ENCODE measurements at regions not wholly inside any gene's neighbourhood (a gene's known extent, or its start where the extent isn't known, plus 50 kb on each side); places are given as distances from the start of the nearest gene placed in this dataset.

DNA sequence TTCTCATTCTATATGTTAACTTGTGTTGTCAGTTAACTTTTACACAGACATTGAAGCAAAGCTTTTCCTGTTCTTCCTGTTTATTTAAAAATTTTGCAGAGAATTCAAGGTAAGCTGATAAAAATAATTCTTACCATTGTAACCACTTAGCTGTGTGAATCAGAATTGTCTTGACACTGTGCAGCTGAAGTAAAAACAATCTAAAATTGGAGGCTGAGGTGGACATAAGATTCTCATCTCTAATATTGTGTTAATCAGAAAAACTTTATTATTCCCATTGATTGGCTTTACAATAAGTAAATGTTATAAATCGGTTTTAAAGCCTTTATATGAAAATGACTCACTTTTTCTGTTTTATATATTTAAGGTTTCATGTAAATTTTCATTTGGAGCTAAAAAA is 240.3 kb upstream of the PLEKHG7 start:
- DNase-seq (ENCODE audit: low read depth), result no peak

DNA sequence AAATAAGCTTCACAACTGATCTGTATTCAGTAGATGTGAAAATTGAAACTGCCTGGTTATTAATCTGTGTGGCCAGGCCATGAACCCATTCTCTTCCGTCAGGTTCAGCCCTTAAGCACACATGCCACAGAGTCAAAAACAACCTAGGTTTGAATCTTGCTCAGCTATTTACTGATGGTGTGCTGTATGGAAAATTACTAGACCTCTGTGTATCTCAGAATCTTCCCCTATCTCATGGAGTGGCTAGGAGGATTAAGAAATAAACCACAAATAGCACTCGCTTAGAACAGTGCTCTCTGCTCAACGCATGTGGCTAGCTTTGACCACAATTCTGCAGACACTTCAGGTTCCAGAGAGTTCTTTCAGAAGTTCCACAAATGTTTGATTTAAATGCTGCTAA is 240.7 kb upstream of the PLEKHG7 start:
- DNase-seq (ENCODE audit: low read depth), result no peak

DNA sequence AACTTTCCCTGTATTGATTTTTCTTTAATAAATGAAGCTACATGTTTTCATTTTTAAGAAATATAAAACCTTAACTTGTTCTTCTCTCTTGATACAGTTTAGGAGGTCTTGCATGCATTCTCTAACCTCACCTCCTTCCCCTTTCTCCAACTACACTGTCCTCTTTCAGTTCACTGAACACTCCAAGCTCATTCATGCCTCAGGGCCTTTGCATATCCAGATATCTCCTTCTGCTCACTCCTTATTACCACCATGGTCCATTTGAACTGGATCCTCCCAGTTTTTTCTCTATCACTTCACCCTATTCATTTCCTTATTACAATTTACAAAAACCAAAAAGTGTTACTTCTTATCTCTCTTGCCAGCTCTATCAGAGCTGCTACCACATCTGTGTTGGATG is 242.9 kb upstream of the PLEKHG7 start:
- no peak for DNase-seq (ENCODE audit: low read depth)

DNA sequence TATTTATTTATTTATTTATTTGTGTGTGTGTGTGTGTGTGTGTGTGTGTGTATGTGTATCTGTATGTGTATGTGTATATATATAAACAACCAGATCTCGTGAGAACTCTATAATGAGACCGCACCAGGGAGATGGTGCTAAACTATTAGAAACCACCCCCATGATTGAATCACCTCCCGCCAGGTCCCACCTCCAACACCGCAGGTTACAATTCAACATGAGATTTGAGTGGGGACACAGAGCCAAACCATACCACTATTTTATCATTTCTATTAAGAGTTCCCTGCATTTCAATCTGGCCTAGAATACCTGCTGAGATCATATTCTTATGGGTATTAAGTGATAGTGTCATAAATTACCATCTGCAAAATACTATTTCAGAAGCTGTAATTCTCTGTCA is 243.8 kb upstream of the PLEKHG7 start:
- DNase-seq (ENCODE audit: low read depth), result no peak

DNA sequence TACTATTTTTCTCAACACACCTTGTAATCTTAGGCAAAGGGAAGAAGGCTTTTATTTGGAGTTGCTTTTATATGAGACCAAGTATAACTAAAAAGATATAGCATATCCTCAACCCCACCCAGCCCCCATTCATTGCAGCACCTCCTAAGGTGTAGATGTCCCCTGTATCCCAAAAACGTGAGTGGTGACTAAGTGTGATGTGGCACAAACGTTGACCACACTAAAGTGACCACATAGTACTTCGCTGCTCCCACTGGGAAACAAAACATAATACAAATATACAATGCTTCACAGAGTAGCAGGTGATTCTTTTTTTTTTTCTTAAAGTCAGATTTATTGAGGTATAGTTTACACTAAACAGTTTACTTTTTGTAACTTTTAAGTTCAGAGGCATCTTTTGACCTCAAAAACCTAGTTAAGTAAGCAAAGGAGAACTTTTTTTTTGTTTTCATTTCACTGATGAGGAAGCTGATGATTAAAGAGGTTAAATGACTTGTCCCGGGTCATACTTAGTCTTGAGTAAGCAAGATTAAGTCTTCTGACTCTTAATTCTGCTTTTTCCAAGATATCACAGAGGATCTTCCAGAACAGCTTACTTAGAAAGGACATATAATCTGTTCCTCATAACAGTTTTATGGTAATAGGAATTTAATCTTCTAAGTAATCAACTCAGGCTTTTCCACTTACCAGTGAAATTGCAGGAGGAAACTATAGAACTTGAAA is 245.2 kb upstream of the PLEKHG7 start:
- no peak for DNase-seq (ENCODE audit: low read depth)

DNA sequence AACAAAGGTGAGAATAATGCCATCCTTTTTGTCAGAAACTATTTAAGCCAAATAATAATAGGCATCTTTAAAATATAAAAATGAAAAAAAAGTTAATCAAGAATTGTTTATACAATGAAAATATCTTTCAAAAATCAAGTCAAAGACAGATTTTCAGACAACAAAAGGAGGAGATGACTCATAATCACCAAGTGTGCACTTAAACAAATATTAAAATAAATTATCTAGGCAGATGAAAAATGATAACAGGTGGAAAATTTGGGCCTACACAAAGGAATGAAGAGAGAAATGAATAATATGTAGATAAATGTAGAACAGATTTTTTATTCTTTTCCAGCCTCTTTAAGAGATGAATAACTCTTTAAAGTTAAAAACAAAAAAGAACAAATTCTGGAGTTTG is 250.0 kb upstream of the PLEKHG7 start:
- no peak for DNase-seq (ENCODE audit: low read depth)

DNA sequence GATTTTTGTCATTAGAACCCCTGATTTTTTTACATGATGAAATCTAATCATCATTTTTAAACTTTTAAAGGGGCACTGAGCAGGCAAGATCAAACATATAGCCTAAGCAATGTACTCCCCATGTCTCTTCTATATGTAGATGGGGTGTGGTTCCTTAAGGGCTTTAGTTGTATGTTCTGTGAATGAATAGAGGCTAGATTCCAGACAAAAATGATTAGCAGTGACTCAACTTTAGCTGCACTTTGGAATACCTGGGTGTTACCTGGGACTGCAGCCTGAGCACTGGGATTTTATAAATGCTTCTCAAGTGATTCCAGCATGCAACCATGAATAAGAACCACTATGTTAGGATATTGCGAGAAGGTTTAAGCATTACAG is 256.7 kb upstream of the PLEKHG7 start:
- no peak for DNase-seq (ENCODE audit: low read depth)

DNA sequence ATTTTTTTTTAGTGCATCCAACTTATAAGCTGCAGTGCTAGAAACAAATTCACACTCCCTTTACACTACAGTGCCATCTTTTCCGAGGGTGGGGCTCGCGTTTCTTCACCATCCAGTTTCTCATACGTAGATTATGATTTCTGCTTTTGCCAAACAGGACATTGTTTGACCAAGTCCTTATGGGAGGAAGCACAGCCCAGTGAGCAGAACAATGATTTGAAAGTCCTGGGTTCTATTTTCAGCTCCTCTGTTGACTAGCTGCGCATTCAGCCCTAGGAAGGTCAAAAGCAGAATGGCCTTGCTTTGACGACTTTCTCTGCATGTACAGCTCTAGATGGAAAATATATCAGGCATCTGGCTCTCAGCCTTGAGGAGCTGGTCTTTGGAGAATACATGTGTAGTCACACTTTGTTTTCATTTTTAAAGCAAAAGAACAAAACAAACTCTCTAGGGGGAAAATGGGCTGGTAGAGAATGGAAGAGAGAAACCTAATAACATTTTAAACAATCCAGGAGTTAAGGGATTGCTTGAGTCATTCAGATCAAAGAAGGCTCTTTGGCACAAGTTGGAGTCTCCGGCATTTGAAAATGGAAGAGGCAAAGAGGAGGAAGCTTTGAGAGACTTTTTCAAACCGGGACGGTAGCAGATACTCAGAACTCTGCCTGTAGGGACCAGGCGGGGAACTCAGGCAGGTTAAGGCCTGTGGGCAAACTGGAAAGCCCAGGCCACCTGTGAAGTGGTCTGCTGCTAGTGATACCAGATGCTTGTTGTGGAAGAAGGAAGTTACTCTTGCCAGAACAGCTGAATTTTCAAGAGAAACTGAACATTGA is 257.3 kb upstream of the PLEKHG7 start:
- no peak for DNase-seq (ENCODE audit: low read depth)

DNA sequence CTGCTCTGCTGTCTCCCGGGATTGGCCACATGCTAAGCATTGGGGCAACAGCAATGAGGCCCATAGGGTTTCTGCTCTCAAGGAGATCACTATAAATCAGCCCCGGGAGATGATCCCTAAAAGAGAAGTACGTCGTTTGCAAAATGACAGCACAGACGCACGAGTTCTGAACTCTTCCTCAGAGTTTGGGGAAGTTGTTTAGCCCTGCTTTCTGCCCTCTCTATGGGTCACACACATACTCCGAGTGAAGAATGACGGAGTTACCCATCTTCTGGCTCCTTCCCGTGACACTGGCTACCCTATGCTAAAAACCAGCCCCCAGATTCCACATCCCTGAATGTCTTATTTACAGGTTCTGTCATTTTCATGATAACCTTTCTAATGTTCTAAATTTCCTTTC is 258.0 kb upstream of the PLEKHG7 start:
- DNase-seq (ENCODE audit: low read depth), result no peak

DNA sequence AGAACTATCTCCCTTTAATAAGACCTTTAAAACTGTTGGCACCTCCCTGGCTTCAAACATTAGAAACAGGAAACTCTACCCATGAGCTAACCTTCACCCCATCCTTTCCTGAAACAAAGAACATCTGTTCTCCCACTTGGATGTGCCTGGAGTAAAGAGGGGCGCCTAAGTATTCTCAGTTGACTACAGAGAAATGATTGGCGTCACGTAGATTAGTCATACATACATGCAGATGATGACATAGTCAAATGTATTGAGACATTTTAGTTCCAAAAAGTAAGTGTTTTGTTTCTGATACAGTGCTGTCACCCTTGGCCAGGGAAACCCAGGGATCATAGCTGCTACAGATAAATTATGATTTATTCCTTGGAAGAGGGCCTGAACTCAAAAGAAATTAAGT is 260.0 kb upstream of the PLEKHG7 start:
- no peak for DNase-seq (ENCODE audit: low read depth)

DNA sequence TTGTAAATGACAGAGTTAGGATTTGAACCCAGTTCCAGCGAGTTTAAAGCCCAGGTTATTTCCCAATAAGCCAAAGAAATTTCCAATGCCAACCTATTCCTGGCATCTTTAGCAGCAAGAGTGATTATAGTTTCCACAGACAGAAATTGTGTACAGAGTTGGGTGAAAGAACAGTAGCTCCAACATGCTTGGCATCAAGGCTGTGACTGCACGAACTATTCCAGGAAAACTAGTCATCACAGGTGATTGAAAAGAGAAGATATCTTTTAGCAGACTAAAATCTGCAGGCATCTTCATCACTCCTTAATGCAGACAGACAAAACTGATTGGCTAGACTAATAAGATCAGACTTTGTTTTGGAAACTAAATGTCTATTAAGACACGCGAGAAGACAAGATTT is 262.7 kb upstream of the PLEKHG7 start:
- DNase-seq (ENCODE audit: low read depth), result no peak

DNA sequence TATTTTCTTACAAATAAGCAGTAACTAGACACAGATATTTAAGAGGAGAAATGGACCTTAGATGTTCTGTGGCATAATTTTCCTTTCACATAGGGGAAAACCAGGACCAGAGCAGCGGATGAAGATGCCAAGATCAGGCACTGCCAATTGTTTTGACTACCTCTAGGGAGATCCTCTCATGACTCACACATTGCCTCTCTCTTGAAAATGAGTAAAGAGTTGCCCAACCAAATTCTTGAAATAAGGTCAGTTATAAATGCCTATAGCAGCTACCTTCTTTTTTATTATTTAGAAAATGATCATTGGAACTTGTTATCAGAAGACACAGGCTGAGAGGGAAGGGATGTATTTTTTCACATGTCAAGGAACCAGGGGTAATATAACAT is 263.4 kb upstream of the PLEKHG7 start:
- peak; percentile 27 for DNase-seq (ENCODE audit: low read depth)

DNA sequence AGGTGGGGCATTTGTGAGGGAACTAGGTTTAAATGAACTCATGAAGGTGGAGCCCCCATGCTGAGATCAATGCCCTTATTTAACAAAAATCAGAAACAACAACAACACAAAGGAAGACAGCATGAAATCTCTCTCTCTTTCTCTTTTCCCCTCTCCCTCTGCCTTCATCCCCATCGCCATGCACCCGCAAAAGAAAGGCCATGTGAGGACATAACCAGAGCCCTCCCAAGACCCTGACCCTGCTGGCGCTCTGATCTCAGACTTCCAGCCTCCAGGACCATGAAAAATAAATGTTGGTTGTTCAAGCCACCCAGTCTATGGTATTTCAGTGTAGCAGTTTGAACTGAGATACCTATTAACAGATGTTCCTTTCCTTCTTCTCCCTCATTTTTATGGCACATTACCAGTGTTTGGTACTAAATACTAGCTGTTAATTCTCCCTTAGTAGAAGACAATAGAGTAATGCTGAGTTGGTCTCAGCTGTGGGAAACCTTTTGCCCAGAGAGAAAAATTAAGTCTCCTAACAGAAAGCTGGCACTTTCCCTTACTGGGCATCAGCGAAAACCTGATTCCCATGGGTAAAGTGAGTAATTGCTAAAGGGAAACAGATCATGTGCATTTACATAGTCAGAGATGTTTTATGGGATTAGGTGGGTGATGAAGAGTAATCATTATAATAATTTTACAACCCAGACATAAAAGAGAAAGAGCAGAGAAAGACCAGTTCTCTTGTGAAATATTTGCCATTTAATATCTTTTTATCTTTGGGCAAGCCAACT is 264.0 kb upstream of the PLEKHG7 start:
- DNase-seq (ENCODE audit: low read depth), result no peak

DNA sequence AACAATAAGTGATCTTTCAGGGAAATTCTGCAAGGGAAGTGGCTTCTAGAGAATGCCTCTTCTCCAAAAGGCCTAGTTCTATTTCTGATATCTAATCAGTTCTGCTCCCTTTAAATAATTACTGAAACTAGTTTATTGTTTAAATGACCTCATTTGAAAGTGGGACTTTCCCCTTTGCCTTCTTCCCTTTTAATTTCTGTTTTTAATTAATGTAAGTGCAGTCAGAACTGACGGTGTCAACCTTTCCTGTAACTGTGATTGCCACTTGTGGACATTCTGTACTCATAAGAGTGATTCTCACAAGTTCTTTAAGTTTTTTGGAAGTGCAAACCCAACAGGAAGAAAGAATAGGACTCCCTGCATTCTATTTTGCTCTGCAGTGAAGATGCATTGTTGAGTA is 265.3 kb upstream of the PLEKHG7 start:
- no peak for DNase-seq (ENCODE audit: low read depth)

DNA sequence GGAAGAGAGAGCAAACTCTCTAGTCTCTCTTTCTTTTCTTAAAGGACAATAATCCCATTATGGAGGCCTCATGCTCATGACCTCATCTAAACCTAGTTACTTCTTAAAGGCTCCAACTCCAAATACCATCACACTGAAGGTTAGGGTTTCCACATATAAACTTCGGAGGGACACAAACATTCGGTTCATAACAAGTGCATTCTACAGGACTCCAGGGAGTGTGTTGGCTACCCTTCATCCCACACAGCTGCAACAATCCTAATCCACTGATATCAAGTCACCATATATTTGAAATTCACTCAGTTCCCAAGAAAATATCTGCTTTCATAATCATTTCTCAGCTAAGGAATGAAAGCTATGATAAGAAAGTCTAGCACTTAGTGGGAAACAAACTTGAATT is 265.9 kb upstream of the PLEKHG7 start:
- DNase-seq (ENCODE audit: low read depth), result no peak

DNA sequence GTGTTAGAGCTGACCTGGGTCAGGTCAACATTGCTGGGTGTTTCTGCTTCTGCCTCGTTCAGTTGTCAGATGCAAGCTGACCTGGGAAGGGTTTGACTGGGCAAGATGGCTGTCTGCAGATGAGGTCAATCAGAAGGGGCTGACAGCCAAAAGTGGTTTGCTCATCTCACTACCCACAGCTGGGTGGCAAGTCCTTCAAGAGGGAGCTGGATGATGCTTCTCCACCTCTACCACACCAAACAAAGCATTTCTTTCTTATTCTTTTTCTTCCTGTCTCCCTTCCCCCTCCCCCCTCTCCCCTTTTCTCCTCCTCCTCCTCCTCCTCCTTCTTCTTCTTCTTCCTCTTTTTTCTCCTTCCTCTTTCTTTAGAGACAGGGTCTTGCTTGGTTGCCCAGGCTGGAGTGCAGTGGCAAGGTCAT is 268.2 kb upstream of the PLEKHG7 start:
- no peak for DNase-seq (ENCODE audit: low read depth)

DNA sequence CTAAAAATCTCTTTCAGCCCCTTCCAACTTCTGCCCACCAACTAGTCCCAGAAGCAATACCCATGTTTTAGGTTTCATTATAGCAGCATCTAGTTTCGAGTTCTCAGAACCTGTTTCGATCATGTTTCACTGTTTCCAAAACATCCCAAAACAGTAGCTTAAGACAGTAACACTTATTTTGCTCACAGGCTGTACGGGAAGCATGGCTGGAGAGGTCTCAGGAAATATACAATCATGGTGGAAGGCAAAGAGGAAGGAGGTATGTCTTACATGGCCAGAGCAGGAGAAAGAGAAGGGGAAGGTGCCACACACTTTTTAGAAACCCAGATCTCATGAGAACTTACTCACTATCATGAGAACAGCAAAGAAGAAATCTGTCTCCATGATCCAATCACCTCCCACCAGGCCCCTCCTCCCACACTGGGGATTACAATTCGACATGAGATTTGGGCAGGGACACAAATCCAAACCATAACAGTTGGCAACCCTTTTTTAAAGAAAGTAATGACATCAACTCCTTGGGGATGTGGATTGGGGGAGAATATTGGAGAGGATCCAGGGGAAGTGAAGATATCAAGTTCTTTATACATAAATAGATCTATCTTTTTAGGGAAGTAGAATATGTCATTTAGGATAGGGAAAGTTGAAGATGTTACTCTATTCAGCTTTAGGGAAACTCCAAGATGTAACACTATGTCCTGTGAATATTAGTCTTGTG is 269.9 kb upstream of the PLEKHG7 start:
- no peak for DNase-seq (ENCODE audit: low read depth)

DNA sequence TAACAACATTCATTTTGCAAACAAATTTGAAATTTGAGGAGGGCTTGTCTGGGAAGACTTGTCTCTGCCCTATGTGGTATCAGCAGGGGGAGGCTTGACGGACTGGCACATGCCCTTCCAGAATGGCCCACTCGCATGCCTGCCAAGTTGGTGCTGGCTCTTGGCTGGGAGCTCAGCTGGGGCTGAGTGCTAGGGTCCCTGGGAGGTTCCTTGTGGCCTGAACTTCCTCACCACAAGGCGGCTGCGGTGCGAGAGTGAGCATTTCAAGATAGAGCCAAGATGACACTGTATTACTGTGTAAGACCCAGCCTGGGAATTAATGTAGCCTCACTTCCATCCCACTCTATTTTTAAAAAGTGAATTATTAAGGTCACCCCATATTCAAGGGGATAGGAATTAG is 271.6 kb upstream of the PLEKHG7 start:
- DNase-seq (ENCODE audit: low read depth), result no peak

DNA sequence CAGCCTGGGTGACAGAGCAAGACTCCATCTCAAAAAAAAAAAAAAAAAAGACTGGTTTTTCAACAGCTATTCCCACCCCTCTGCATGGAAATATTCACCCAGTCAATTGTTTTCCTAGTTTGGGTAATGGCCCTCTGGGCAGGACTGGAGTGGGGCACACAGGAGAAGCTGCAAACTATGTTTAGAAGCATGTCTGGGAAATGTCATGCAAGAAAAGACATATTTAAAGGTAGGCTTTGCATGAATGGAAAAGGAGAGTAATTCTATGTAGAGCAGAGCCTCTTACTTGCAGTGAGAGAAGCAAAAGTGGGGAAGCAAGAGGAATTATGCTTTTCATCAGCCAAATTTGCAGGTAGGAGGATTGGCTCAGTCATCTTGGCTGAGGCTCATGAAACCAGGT is 276.5 kb upstream of the PLEKHG7 start:
- no peak for DNase-seq (ENCODE audit: low read depth)

DNA sequence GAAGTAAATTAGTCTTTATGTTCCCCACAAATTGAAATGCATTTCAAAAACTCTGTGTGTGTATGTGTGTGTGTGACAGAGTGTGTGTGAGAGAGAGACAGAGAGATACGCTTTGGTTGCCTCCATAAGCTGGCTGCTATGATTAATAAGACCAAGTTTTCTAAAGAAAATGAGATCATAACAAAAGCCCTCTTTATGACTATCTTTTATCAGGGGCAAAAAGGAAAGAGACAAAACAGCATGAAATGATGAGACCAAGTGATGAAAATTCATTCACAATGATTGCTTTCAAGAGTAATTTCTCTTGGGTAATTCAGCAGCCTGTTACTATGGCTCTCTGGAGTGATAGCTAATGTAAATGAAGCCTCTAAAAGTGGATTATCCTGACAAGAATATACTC is 277.6 kb upstream of the PLEKHG7 start:
- DNase-seq (ENCODE audit: low read depth), result no peak

DNA sequence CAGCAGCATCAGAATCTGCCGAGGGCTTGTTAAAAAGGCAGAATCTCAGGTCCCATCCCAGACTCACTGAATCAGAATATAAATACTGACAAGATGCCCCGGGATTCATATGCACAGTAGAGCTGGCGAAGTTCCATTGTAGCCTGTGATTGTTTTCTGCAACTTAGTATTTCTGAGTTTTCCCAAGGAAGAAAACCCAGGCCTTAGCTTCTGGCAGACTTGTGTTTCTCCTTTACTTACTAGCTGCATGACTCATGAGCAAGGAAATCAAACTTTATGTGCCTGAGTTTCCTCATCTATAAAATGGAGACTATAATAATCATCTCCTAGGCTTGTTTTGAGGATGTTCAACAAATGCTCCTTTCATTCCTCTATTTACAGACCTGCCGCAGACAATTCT is 278.5 kb upstream of the PLEKHG7 start:
- peak; percentile 2 for DNase-seq (ENCODE audit: low read depth)

DNA sequence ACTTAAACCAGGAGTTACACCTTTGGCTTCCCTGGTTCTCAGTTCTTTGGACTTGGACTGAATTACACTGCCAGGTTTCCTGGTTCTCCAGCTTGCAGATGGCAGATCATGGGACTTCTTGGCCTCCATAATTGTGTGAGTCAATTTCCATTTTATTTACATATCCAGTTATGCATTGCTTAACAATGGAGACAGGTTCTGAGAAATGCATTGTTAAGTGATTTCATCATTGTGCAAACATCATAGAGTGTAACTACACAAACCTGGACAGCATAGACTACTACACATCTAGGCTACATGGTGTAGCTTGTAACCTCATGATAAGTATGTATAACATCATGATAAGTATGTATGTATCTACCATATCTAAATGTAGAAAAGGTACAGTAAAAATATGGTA is 276.1 kb upstream of the BTG1 start:
- DNase-seq (ENCODE audit: low read depth), result peak; percentile 2

All from ELR (cell line).